ENCODE measurements at regions not wholly inside any gene's neighbourhood (a gene's known extent, or its start where the extent isn't known, plus 50 kb on each side); places are given as distances from the start of the nearest gene placed in this dataset.
"Not testable (repeated sequence)": the region's sequence is repeated elsewhere in the genome, so short reads cannot be mapped to it uniquely, and the experiment has no call there.

GRCh38 chr12:46087916-46088439 lies 97.6 kb upstream of the SCAF11 start:
- no peak for DNase-seq (ENCODE audit: low spot score)

- DNase-seq (ENCODE audit: low spot score) = no peak
These were observed 94.6 kb upstream of the SCAF11 start for GRCh38 chr12:46084666-46085631.

DNA sequence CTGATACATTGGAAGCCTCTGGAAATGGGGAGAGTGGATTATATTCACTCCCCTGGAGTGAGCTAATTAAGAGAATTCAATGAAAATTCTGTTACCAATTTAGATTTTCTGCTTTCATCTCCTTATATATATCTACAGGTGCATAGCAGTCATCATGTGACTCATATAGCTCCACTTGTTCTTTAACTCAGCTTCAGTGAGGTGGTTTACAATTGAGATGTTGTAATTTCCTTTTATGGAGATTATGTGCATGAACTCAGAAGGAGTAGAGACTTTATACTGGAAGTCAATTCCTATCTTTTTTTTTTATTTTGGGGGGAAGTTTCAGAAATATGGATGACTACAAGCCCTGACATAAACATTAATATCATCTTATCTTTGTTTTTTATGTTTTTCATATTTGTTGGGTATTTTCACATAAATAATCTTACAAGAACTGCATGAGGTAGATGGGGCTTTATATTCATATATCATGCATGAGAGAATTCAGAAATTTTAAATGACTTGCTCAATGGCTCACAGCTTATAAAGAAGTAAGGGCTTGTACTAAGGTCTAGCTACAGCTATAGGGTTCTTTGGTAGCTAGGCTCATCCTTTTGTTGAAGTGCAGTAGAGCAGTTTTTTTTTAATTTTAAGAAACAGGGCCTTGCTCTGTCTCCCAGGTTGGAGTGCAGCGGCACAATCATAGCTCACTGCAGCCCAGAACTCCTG lies 92.3 kb upstream of the SCAF11 start:
- no peak for DNase-seq (ENCODE audit: low spot score)

GRCh38 chr12:46073321-46073720 lies 82.9 kb upstream of the SCAF11 start:
- DNase-seq (ENCODE audit: low spot score) = no peak

DNA sequence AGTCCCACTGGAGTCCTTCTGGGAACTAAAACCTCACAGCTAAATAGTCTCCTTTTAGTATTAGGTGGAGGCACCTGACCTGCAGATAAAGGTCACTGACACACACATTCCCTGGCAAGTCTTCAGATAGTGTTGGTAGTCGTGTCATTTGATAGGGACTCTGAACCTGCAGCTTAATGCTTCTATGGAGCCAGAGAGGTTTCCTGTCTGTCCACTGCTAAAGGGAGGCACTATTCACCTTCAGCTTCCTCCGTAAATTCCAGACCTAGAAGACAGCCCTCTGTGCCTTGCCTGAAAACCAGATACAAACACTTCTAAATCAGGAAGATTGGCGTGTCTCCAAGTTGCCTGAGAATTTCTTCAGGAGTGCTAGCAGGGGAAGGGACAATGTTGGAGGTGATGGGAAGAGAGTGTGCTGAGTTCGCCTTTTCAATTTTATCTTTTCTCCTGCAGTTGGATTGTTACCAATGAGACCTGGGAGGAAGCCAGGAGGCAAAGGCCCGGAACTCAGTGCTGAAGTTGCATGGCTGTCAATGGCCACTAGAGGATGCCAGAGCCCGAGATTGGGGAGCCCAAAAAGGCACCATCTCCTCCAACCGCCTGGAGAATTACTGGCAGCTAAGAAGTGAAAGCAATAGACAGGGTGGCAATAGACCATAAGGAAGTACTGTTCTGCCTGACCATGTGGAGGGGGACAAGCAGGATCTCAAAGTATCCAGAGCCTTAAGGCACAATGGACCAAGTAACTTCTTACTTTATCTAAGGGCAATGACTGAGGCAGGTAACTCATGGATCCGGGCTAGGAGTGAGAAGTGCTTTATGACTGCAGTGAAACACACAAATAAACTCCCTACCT lies 81.6 kb upstream of the SCAF11 start:
- peak; percentile 89 for DNase-seq (ENCODE audit: low spot score)

GRCh38 chr12:46071335-46071734 lies 81.0 kb upstream of the SCAF11 start:
- DNase-seq (ENCODE audit: low spot score) = peak; percentile 7

GRCh38 chr12:46067094-46067493 lies 76.7 kb upstream of the SCAF11 start:
- DNase-seq (ENCODE audit: low spot score) = no peak

DNA sequence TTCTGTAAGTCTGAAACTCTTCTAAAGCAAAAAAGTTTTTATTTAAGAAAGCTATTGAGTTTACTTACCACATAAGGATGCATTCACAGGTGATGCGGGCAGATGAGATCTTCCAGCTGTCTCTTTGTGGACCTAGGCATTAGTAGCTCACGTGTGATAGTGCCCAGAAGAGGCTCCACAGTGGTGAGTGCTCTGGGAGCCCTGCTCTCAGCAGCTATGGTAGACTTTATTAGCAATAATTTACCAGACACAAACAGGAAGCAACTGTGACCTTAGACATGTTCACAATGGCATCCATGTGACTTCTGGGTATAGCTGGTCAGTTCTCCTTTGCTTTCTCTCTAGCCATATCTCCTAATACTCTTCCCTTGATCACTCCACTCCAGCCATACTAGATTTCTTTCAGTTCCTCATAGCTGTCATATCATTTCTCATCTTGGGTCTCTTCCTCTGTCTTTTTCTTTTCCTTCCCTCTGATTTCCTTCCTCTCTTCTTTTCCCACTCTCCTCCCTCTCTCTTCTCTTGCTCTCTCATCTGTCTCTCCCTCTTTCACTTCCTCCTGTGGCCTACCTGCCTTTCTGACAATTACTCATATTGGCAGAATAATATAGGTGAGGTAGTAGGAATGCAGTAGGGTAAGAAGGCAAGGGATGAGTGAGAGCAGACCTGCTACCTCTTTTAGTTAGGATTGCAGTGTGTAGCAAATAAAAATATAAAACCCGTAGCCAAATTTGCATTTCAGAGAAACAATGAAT lies 75.2 kb upstream of the SCAF11 start:
- DNase-seq (ENCODE audit: low spot score) = no peak

DNA sequence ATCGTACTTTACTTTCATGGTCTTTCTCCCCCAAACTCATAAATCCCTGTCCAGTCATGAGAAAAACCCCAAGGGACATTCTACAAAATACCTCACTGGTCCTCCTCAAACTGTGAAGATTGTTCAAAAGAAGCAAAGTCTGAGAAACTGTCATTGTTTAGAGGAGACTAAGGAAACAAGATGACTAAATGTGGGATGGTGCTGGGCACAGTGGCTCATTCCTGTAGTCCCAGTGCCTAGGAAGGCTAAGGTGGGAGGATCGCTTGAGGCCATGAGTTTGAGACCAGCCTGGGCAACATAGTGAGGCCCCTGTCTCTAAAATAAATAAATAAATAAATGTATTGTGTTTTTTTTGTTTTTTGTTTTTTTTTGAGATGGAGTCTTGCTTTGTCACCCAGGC lies 74.2 kb upstream of the SCAF11 start:
- DNase-seq (ENCODE audit: low spot score) = no peak

DNA sequence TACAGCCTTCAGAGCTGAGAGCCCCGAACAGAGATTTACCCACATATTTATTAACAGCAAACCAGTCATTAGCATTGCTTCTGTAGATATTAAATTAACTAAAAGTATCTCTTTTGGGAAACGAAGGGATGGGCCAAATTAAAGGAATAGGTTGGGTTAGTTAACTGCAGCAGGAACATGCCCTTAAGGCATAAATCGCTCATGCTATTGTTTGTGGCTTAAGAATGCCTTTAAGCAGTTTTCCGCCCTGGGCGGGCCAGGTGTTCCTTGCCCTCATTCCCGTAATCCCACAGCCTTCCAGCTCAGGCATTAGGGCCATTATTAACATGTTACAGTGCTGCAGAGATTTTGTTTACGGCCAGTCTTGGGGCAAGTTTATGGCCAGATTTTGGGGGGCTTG lies 68.3 kb upstream of the SCAF11 start:
- DNase-seq (ENCODE audit: low spot score) = not testable (repeated sequence)

DNA sequence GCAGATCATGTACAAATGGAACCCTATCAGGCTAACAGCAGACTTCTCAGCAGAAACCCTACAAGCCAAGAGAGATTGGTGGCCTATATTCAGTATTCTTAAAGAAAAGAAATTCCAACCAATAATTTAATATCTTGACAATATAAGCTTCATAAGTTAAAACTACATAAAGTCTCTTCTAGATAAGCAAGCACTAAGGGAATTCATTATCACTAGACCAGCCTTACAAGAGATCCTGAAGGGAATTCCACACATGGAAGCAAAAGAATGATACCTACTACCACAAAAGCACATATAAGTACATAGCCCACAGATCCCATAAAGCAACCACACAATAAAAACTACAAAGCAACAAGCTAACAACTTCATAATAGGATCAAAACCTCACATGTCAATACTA lies 60.4 kb upstream of the SCAF11 start:
- no peak for DNase-seq (ENCODE audit: low spot score)

DNA sequence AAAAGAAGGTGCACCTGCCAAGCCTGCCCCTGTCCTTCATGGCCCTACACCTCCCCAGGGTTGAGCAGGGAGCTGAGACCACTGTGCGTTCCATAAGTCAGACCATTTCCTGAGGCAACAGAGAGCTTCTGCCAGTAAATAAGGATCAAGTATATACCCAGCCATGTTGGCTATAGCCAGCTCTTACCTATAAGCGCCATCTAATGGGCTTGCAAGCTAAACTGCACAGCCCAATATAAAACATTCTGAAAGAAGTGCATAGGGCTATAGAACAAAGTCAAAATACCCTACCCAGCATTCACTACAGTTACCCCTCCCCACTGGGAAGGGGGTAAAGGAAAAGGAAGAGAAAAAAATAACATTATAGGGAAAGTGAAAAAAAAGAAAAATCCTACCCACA lies 59.3 kb upstream of the SCAF11 start:
- no peak for DNase-seq (ENCODE audit: low spot score)

DNA sequence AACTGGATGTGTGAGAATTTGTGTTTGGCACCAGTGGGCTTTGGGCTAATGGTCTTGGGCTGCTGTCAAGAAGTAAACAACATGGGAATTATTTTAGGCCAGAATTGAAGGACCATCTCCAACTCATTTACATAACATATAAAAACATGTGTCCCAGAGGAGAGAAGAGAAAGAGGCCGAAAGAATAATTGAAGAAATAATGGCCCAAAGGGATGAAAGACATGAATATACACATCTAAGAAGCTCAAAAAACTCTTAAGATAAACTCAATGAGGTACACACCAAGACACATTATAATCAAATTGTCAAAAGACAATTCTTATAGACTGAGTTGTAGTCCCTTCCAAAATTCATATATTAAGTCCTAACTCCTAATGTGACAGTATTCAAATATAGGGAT lies 56.1 kb upstream of the SCAF11 start:
- no peak for DNase-seq (ENCODE audit: low spot score)

DNA sequence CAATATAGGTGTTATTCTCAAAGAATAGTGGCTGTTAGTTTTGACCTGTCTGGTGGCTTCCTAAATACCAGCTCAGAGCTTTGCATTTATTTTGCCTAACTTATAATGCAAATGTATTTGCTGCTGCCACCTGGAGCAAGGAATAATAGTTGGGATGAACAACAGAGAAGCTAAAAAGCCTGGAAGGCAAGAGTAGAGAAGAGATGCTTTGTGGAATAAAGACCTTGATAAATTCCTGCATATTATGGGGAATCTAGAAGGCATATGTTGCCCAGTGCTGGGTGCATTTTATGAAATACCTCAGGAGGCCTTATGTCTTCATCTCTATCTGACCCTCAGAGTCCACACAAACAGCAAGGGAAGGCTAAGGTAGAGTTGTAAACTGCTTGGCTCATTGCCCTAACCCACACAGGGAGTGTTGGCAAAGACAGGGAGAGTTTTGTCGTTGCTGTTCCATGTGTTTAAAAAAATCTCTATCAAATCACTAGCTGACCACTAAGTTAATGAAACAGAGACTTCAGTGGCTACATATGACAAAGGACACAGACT lies 53.7 kb upstream of the SCAF11 start:
- no peak for DNase-seq (ENCODE audit: low spot score)
